WTC11 (cell line): ENCODE measurements at regions not wholly inside any gene's neighbourhood (a gene's known extent, or its start where the extent isn't known, plus 50 kb on each side); places are given as distances from the start of the nearest gene placed in this dataset.

Source experiments
- ATAC-seq: fragments of 200-7000 bp; cut with Tn5 transposase; 2 replicates; pipeline ENCODE4 v1.10.0; 2021; ENCODE audit warnings: mild to moderate bottlenecking, moderate library complexity
- CTCF ChIA-PET: fragments of 300-600 bp; sonication (Branson Sonifier 250); formaldehyde crosslinking; loops from one replicate; lab custom pipeline; 2021; ENCODE audit warnings: antibody characterized with exemption; lab: Charles Lee
- POLR2A ChIA-PET: fragments of 350-600 bp; sonication (Branson Sonifier 250); formaldehyde crosslinking; loops from one replicate; lab custom pipeline; 2021; ENCODE audit warnings: antibody characterized with exemption; lab: Charles Lee
- DNase-seq: peaks from one replicate; pipeline ENCODE4 v3.0.0; 2021; ENCODE audit warnings: low spot score
- H3K27ac Mint-ChIP-seq: 2 replicates; pipeline ENCODE4 v1.8.0; 2021; ENCODE audit warnings: mixed read lengths
- H3K27me3 Mint-ChIP-seq: 2 replicates; pipeline ENCODE4 v1.8.0; 2021; ENCODE audit warnings: low read depth, mild to moderate bottlenecking, moderate library complexity, mixed read lengths
- H3K36me3 Mint-ChIP-seq: 2 replicates; pipeline ENCODE4 v1.8.0; 2021; ENCODE audit warnings: mixed read lengths
- H3K4me1 Mint-ChIP-seq: 2 replicates; pipeline ENCODE4 v1.8.0; 2022; ENCODE audit warnings: mixed read lengths
- H3K4me3 Mint-ChIP-seq: 2 replicates; pipeline ENCODE4 v1.8.0; 2021; ENCODE audit warnings: mild to moderate bottlenecking, moderate library complexity, mixed read lengths
- H3K9me3 Mint-ChIP-seq: 2 replicates; pipeline ENCODE4 v1.8.0; 2021; ENCODE audit warnings: mixed read lengths
- AFF4 ChIP-seq: sonication (generic); formaldehyde crosslinking; IDR thresholded peaks from 2 replicates; pipeline ENCODE4 v1.8.1; 2023; ENCODE audit warnings: mild to moderate bottlenecking, missing genetic modification reagents, borderline replicate concordance
- ARID4B ChIP-seq: sonication (generic); formaldehyde crosslinking; IDR thresholded peaks from 2 replicates; pipeline ENCODE4 v1.8.0; 2023; ENCODE audit warnings: missing genetic modification reagents, mild to moderate bottlenecking, borderline replicate concordance
- ATF2 ChIP-seq: sonication (generic); formaldehyde crosslinking; IDR thresholded peaks from 2 replicates; pipeline ENCODE4 v1.8.1; 2022; ENCODE audit warnings: low read depth, missing genetic modification reagents, borderline replicate concordance
- ATF6 ChIP-seq: sonication (generic); formaldehyde crosslinking; IDR thresholded peaks from 2 replicates; pipeline ENCODE4 v1.8.1; 2023; ENCODE audit warnings: mild to moderate bottlenecking, missing genetic modification reagents
- CTCF ChIP-seq: fragments of 200-600 bp; IDR thresholded peaks from 2 replicates; pipeline ENCODE4 v1.8.0; 2022; ENCODE audit warnings: antibody characterized with exemption
- EMX1 ChIP-seq: fragments of 250-450 bp; sonication (Bioruptor Pico); IDR thresholded peaks from 2 replicates; pipeline ENCODE4 v1.8.0; 2021; ENCODE audit warnings: mild to moderate bottlenecking
- ETV6 ChIP-seq: sonication (generic); formaldehyde crosslinking; IDR thresholded peaks from 2 replicates; pipeline ENCODE4 v1.8.1; 2022; ENCODE audit warnings: mild to moderate bottlenecking, missing genetic modification reagents
- TEAD4 ChIP-seq: sonication (generic); formaldehyde crosslinking; IDR thresholded peaks from 2 replicates; pipeline ENCODE4 v1.8.0; 2022; ENCODE audit warnings: mild to moderate bottlenecking, missing genetic modification reagents
- ZBTB21 ChIP-seq: sonication (generic); formaldehyde crosslinking; IDR thresholded peaks from 2 replicates; pipeline ENCODE4 v1.8.1; 2023; ENCODE audit warnings: mild to moderate bottlenecking, missing genetic modification reagents, borderline replicate concordance
- ZBTB43 ChIP-seq: sonication (generic); formaldehyde crosslinking; IDR thresholded peaks from 2 replicates; pipeline ENCODE4 v1.8.1; 2023; ENCODE audit warnings: mild to moderate bottlenecking, missing genetic modification reagents
- ZNF423 ChIP-seq: fragments of 250-450 bp; sonication (Bioruptor Pico); IDR thresholded peaks from 2 replicates; pipeline ENCODE4 v2.1.2; 2022; ENCODE audit warnings: mild to moderate bottlenecking, moderate library complexity
- ZNF512 ChIP-seq: sonication (generic); formaldehyde crosslinking; IDR thresholded peaks from 2 replicates; pipeline ENCODE4 v1.8.1; 2022; ENCODE audit warnings: missing genetic modification reagents, borderline replicate concordance

GRCh38 chr4:136864604-136865185 is 667.6 kb downstream of the PCDH18 start:
- DNase-seq: no peak
- POLR2A ChIA-PET: no interaction called here

GRCh38 chr4:136863756-136864155 is 668.5 kb downstream of the PCDH18 start:
- H3K4me3 Mint-ChIP-seq: no peak overlapping the region
- ATAC-seq (peak; percentile 90), DNase-seq (no peak)
- peaks cover 19% of the 10 kb centered on the region for H3K4me1 Mint-ChIP-seq
- H3K27ac Mint-ChIP-seq: peak overlapping the region; percentile 23; the same call in 1 of the 2 replicates
- ChIA-PET POLR2A (no interaction called here), CTCF (interaction anchor here (1.0 to 4.3 kb wide), 15 partner anchors 9 to 1699 kb away, joined by 3 to 47 read pairs (median 4); no protein-coding TSS in a partner anchor)
- TF ChIP-seq ZNF423 (CRISPR knock-in tag) (0 out of 2 replicates have a peak, but pooled peaks have one; percentile 6), EMX1 (no peak)
- no peaks in the 10 kb centered on the region for H3K36me3 Mint-ChIP-seq
- H3K9me3 Mint-ChIP-seq: no peaks in the 10 kb centered on the region
- H3K27me3 Mint-ChIP-seq: no peaks in the 10 kb centered on the region

More at GRCh38 chr4:136864604-136865185, 667.6 kb downstream of the PCDH18 start:
- Mint-ChIP-seq H3K27me3 (no peaks in the 10 kb centered on the region), H3K27ac (no peak overlapping the region), H3K36me3 (no peaks in the 10 kb centered on the region), H3K4me3 (no peak overlapping the region), H3K4me1 (peaks cover 19% of the 10 kb centered on the region), H3K9me3 (no peaks in the 10 kb centered on the region)
- CTCF ChIA-PET: interaction anchor here (0.6 to 4.3 kb wide), 27 partner anchors 9 to 1700 kb away, joined by 3 to 47 read pairs (median 4); no protein-coding TSS in a partner anchor
- TF ChIP-seq ATF2 (CRISPR knock-in tag): no peak
- no peak for TF ChIP-seq ZNF512 (CRISPR knock-in tag)
- peak; percentile 61 for TF ChIP-seq CTCF
- peak; percentile 61 for ATAC-seq

- H3K4me1 Mint-ChIP-seq: peaks cover 22% of the 10 kb centered on the region
- no peaks in the 10 kb centered on the region for H3K9me3 Mint-ChIP-seq
- no peak overlapping the region for H3K4me3 Mint-ChIP-seq
- ChIA-PET CTCF (interaction anchor here (2.5 to 4.3 kb wide), 2 partner anchors 150 to 175 kb away, joined by 15 to 47 read pairs; no protein-coding TSS in a partner anchor), POLR2A (interaction anchor here (0.6 kb wide), 1 partner anchor 708 kb away, joined by 3 read pairs; no protein-coding TSS in a partner anchor)
- ATAC-seq (no peak), DNase-seq (no peak)
- no peak overlapping the region for H3K27ac Mint-ChIP-seq
- no peaks in the 10 kb centered on the region for H3K36me3 Mint-ChIP-seq
- H3K27me3 Mint-ChIP-seq: no peaks in the 10 kb centered on the region
- TF ChIP-seq ETV6 (CRISPR knock-in tag) (no peak), ARID4B (CRISPR knock-in tag) (no peak), TEAD4 (CRISPR knock-in tag) (no peak), ZBTB21 (CRISPR knock-in tag) (no peak), ZBTB43 (no peak), ATF6 (no peak), AFF4 (CRISPR knock-in tag) (no peak)
These were observed 669.6 kb downstream of the PCDH18 start for GRCh38 chr4:136862653-136863052.
